Lower lobe of right lung (tissue), 2 donors: ENCODE measurements at regions not wholly inside any gene's neighbourhood (a gene's known extent, or its start where the extent isn't known, plus 50 kb on each side); places are given as distances from the start of the nearest gene placed in this dataset.

ENCODE experiments used
- ATAC-seq, 2 donors: fragments of 200-7000 bp; cut with Tn5 transposase; one replicate each; pipeline ENCODE4 v1.9.1; 2020 to 2022; ENCODE audit warnings: mild to moderate bottlenecking in 2 of 2, moderate library complexity in 2 of 2
- DNase-seq: peaks from one replicate; pipeline ENCODE4 v3.0.0-alpha.2; 2020
- H3K27ac ChIP-seq: fragments of 200-600 bp; one replicate; pipeline ENCODE4 v1.8.0; 2022
- H3K27me3 ChIP-seq: fragments of 200-600 bp; one replicate; pipeline ENCODE4 v1.8.0; 2022; ENCODE audit warnings: low read depth
- H3K36me3 ChIP-seq: fragments of 200-600 bp; one replicate; pipeline ENCODE4 v1.8.0; 2022; ENCODE audit warnings: mild to moderate bottlenecking
- H3K4me1 ChIP-seq: fragments of 200-600 bp; one replicate; pipeline ENCODE4 v1.8.0; 2022
- H3K4me3 ChIP-seq: fragments of 200-600 bp; one replicate; pipeline ENCODE4 v1.8.0; 2022; ENCODE audit warnings: mild to moderate bottlenecking
- H3K9me3 ChIP-seq: fragments of 200-600 bp; one replicate; pipeline ENCODE4 v1.8.0; 2022
- CTCF ChIP-seq: fragments of 200-600 bp; IDR thresholded peaks from one replicate; pipeline ENCODE4 v1.8.0; 2022; ENCODE audit warnings: antibody characterized with exemption, mild to moderate bottlenecking
- intact Hi-C: fragments of 100-400 bp; cut with DNase I; formaldehyde crosslinking; loops from one replicate; pipeline ENCODE4 v1.11.0; 2022
- donor health status: DM: no; HTN: yes; CAD: no; lungs with severe emphysema.

GRCh38 chr4:155521382-155521781, 144.6 kb upstream of the MAP9 start:
- no peak for ATAC-seq

GRCh38 chr4:155515444-155516075, 138.8 kb upstream of the MAP9 start:
- no peak overlapping the region for H3K4me3 ChIP-seq
- no peaks in the 10 kb centered on the region for H3K27me3 ChIP-seq
- no peaks in the 10 kb centered on the region for H3K9me3 ChIP-seq
- H3K27ac ChIP-seq, result no peak overlapping the region
- no peaks in the 10 kb centered on the region for H3K4me1 ChIP-seq
- TF ChIP-seq CTCF, result no peak
- ATAC-seq (no peak), DNase-seq (no peak)
- intact Hi-C loops, result no loop called here
- H3K36me3 ChIP-seq, result no peaks in the 10 kb centered on the region

More at GRCh38 chr4:155521382-155521781, 144.6 kb upstream of the MAP9 start:
- no peaks in the 10 kb centered on the region for H3K27me3 ChIP-seq
- intact Hi-C loops, result no loop called here
- no peak overlapping the region for H3K4me3 ChIP-seq
- no peak overlapping the region for H3K27ac ChIP-seq
- no peak for DNase-seq
- no peak for TF ChIP-seq CTCF
- H3K4me1 ChIP-seq, result peaks cover 7% of the 10 kb centered on the region
- H3K36me3 ChIP-seq, result no peaks in the 10 kb centered on the region
- no peaks in the 10 kb centered on the region for H3K9me3 ChIP-seq

- no peak for TF ChIP-seq CTCF
- intact Hi-C loops, result no loop called here
- ATAC-seq, result no peak
These were observed 137.9 kb upstream of the MAP9 start for GRCh38 chr4:155514628-155515027.

GRCh38 chr4:155512817-155513216, 136.1 kb upstream of the MAP9 start:
- Histone ChIP-seq H3K27ac (no peak overlapping the region), H3K4me1 (no peaks in the 10 kb centered on the region), H3K9me3 (no peaks in the 10 kb centered on the region), H3K36me3 (no peaks in the 10 kb centered on the region), H3K27me3 (no peaks in the 10 kb centered on the region), H3K4me3 (no peak overlapping the region)
- no peak for TF ChIP-seq CTCF
- no peak for DNase-seq
- intact Hi-C loops, result no loop called here
- no peak for ATAC-seq

More at GRCh38 chr4:155514628-155515027, 137.9 kb upstream of the MAP9 start:
- Histone ChIP-seq H3K4me1 (no peaks in the 10 kb centered on the region), H3K9me3 (no peaks in the 10 kb centered on the region), H3K27ac (no peak overlapping the region), H3K4me3 (no peak overlapping the region), H3K27me3 (no peaks in the 10 kb centered on the region), H3K36me3 (no peaks in the 10 kb centered on the region)
- no peak for DNase-seq

DNA sequence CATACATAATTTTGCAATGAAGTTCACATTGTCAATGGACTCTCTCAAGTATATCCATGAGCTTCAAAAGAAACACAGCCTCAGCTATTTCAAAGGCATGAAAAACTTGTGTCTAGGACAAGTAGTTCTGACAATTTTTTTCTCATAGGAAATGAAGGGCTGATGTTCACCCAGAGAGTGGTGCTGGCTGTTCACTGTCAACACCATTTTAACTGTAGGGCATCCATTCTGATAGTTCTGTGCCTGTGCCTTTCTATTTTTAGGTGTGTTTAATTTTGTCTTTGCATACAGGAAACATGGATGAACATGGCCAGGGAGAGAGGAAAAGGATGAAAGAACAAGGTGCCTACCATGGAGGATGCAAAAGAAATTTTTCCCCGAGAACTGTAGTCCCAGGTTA, 135.3 kb upstream of the MAP9 start:
- DNase-seq, result no peak
- H3K27ac ChIP-seq, result no peak overlapping the region
- no peak overlapping the region for H3K4me3 ChIP-seq
- no peak for ATAC-seq
- no peaks in the 10 kb centered on the region for H3K4me1 ChIP-seq
- H3K27me3 ChIP-seq, result no peaks in the 10 kb centered on the region
- H3K36me3 ChIP-seq, result no peaks in the 10 kb centered on the region
- no peak for TF ChIP-seq CTCF
- no peaks in the 10 kb centered on the region for H3K9me3 ChIP-seq
- intact Hi-C loops, result no loop called here
